HG02981 (cell line): ENCODE measurements at regions not wholly inside any gene's neighbourhood (a gene's known extent, or its start where the extent isn't known, plus 50 kb on each side); places are given as distances from the start of the nearest gene placed in this dataset.

Experiments used
- ATAC-seq: cut with Tn5 transposase; IDR thresholded peaks from one replicate; pipeline ENCODE4 v1.9.1; 2021; ENCODE audit warnings: mild to moderate bottlenecking, moderate library complexity; ENCODE audit not compliant: unreplicated experiment

DNA sequence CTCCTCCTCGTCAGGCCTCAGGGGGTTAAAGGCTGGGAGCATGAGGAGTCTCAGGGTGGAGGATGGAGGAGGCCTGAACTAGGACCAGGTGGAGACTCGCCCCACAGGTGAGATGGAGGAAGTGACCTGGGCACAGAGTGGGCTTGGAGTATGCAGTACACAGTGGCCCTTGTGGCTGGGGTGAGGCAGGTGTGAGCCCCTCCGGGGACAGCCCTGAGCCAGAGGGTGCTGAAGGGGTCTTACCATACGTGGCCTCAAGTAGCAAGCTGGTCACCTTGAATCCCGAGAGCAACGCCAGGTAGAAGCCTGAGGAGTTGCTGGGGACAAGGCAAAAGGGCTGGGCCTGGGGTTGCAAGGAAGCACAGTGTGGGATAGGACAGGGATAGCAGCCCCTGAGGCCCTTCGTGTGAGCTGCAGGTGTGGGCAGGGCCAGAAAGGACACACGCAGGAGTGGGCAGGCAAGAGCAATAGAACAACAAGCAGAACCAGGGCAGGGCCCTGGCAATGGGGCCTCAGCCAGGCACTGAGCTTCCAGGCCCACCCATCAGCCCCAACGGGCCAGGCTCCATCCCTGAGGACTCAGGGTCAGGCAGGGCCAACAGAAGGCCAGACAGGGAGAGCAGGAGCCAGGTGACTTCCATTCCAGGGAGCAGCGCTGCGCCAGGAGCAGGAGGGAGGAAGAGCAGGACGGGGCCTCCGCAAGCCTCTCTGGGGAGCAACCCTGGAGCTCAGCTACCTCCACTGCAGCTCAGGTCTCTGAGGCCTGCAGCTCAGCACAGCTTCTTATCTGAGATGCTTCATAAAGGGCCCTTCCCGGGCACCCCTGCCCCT lies 64.2 kb upstream of the TNRC6C start:
- ATAC-seq: no peak

DNA sequence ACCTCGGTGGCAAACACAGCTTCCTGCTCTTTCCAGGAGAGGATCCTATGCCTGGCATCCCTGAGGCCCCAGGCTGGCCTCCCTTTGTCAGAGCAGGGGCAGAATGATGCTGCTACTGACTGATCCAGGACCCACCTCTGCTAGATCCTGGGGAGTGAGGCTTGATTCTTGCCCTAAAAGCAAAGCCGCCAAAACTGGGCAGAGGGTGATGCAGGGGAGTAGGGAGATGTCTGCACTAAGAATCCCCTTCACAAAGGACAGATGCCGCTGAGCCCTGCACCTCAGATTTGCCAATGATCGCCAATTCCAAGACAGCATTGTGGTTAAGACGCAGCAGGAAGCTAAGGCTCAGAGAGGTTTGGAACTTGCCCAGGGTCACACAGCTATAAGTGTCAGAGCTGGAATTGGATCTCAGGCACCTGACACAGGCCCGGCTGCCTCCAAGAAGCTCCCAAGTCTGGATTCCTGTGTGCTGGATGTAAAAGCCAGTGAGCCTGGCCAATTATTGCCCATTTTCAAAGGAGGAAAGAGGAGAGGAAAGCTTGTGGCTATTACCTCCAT lies 60.7 kb upstream of the TNRC6C start:
- ATAC-seq: no peak

DNA sequence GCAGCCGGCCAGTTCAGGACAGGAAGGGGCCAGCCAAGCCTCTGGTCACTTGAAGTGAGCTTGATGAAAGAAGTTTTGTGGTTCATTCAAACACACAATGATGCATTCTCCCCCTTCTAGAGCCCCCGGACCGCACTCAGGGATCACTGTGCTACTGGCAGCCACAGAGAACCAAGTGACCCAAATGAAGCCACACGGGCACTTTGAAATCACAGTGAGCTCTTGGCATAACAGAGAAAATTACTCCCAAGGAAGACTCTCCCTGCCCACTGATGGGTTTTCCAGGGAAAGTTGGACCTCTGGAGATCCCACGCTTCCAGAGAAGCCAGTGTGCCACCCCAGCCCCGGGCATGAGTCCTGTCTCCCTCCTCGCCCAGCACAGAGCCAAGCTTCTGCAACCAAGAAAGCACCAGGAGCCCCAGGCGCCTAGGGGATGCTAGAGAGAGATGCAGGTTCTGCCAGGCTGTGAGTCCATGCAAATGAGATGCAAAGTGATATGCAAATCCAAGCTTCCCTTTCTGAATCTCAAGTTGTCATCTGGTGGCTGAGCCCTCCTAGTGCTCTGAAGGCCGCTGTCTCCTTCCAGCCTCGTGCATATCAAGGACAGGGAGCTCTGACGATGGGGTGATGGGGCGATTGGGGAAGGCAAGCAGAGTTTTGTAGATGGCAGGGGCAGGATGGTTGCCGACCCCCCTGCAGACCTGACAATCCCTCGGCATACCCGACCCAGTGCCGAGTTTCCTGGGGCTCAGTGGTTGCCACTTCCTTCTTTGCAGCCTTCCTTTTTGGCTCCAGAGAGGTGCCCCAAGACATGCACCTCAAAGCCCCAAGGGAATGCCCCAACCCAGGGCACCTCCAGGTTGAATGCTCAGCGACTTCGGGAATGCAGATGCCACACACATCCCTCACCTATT lies 59.7 kb upstream of the TNRC6C start:
- no peak for ATAC-seq

DNA sequence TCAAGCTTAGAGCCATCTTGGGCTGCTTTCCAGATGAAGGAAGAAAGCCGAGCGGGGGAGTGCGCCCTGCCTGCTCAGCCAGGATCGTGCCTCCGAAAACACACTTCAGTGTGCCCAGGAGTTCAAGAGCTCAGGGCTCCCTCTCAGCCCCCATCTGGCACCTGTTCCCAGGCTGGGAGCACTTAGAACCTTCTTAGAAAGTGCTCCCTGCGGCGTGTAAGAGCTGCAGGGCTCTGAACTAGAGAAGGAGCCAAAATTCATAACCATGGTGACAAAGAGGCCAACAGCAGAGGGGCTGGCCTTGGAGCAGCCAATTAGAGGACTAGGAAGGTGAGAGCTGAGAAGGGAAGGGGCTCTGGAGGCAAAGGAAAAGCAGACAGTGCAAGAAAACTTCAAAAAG lies 59.0 kb upstream of the TNRC6C start:
- no peak for ATAC-seq

DNA sequence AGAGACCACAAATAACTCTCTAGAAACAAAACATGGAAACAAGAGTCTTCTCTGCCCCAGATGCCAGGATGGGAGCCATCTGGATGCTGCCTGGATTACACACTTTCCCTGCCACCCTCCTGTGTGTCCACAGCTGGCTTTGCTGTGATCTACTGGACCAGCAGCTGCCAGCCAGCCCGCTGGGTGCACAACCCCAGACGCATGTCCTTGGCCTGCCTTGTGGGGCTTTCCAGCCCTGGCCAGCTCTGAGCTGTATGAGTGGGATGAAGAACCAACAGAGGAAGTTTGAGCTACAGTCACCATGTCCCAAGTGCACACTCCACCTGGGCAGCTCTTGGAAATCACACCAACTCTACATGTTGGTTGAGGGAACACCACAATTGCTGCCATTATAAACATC lies 57.0 kb upstream of the TNRC6C start:
- ATAC-seq: no peak

GRCh38 chr17:77905266-77905665 lies 53.2 kb upstream of the TNRC6C start:
- no peak for ATAC-seq

- no peak for ATAC-seq
Observed at GRCh38 chr17:77905766-77906165, 52.7 kb upstream of the TNRC6C start.

DNA sequence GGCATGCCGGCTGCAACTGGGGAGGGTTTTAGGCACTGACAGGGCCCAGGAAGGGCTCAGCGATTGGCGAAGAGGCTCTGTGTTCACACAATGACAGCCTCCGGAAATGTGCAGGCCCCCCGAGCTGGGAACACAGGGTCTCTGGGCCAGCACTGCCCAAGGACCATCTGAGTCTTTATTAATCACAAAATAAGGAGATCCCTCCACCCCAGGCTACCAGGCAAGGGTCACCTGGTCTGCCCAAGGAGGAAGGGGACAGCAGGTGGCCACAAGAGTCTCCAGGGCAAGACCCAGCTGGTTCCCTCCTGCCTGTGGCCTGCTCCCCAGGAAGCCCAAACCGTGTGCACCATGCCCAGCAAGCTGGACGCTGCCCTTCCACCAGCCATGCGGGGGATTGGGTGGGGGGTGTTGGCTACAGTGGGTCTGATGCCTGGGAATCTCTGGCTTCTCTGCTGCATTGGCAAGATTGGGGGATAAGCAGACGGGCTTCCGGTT lies 52.1 kb upstream of the TNRC6C start:
- no peak for ATAC-seq

- ATAC-seq: no peak
Observed at GRCh38 chr17:77907497-77908461, 50.7 kb upstream of the TNRC6C start.

DNA sequence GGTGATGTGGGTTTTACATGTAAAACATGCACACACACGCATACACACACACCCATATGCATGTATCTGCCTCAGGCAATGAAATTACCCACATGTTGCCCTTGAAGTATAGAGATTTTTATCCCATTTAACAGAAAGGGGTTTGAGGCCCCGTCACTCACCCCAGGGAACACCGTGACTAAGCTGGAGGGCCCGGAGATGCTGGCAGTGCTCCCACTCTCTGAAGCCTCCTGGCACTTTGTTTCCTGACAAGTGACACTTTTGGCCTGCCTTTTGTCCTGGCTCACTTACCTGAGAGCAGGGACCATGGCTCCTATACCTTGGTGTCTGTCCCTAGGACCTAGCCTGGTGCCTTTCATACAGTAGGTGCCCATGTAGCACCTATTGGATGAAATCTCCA lies 50.0 kb upstream of the TNRC6C start:
- no peak for ATAC-seq
